HG02981 (cell line): ENCODE measurements at regions not wholly inside any gene's neighbourhood (a gene's known extent, or its start where the extent isn't known, plus 50 kb on each side); places are given as distances from the start of the nearest gene placed in this dataset.

Experiments used
- ATAC-seq: cut with Tn5 transposase; IDR thresholded peaks from one replicate; pipeline ENCODE4 v1.9.1; 2021; ENCODE audit warnings: mild to moderate bottlenecking, moderate library complexity; ENCODE audit not compliant: unreplicated experiment

- ATAC-seq = no peak
Measured at GRCh38 chr7:25619963-25620799, 391.9 kb upstream of the NPVF start.

GRCh38 chr7:25621993-25622392, 393.7 kb upstream of the NPVF start:
- no peak for ATAC-seq

GRCh38 chr7:25622695-25623094, 394.4 kb upstream of the NPVF start:
- no peak for ATAC-seq

- ATAC-seq = no peak
Measured at GRCh38 chr7:25624051-25624450, 395.8 kb upstream of the NPVF start.

- ATAC-seq = no peak
Measured at GRCh38 chr7:25624833-25625232, 396.5 kb upstream of the NPVF start.

- no peak for ATAC-seq
Measured at GRCh38 chr7:25625306-25625992, 397.2 kb upstream of the NPVF start.

- ATAC-seq = no peak
Measured at GRCh38 chr7:25626451-25627131, 398.3 kb upstream of the NPVF start.

- ATAC-seq = no peak
Measured at GRCh38 chr7:25628446-25628845, 400.2 kb upstream of the NPVF start.

- no peak for ATAC-seq
Measured at GRCh38 chr7:25632616-25633015, 404.3 kb upstream of the NPVF start.

- ATAC-seq = no peak
Measured at GRCh38 chr7:25633426-25634036, 405.2 kb upstream of the NPVF start.

- ATAC-seq = no peak
Measured at GRCh38 chr7:25636168-25636567, 407.9 kb upstream of the NPVF start.

- ATAC-seq = no peak
Measured at GRCh38 chr7:25636871-25637283, 408.6 kb upstream of the NPVF start.

- no peak for ATAC-seq
Measured at GRCh38 chr7:25638068-25638467, 409.8 kb upstream of the NPVF start.

- no peak for ATAC-seq
Measured at GRCh38 chr7:25638590-25639244, 410.4 kb upstream of the NPVF start.

- ATAC-seq = no peak
Measured at GRCh38 chr7:25642849-25643248, 414.6 kb upstream of the NPVF start.

- ATAC-seq = no peak
Measured at GRCh38 chr7:25643286-25643685, 415.0 kb upstream of the NPVF start.

- no peak for ATAC-seq
Measured at GRCh38 chr7:25643770-25644394, 415.6 kb upstream of the NPVF start.

- no peak for ATAC-seq
Measured at GRCh38 chr7:25646726-25647413, 418.6 kb upstream of the NPVF start.

- ATAC-seq = no peak
Measured at GRCh38 chr7:25647872-25648271, 419.6 kb upstream of the NPVF start.

- no peak for ATAC-seq
Measured at GRCh38 chr7:25652366-25652765, 424.1 kb upstream of the NPVF start.
